IPS-15b (cell line): ENCODE measurements at regions not wholly inside any gene's neighbourhood (a gene's known extent, or its start where the extent isn't known, plus 50 kb on each side); places are given as distances from the start of the nearest gene placed in this dataset.

Source experiments
- H3K27me3 ChIP-seq: one replicate; pipeline ENCODE4 v1.6.1; 2013; ENCODE audit warnings: low read length; ENCODE audit not compliant: control insufficient read depth, insufficient read depth
- H3K36me3 ChIP-seq: one replicate; pipeline ENCODE4 v1.6.1; 2013; ENCODE audit warnings: low read length; ENCODE audit not compliant: control insufficient read depth, insufficient read depth
- H3K4me1 ChIP-seq: one replicate; pipeline ENCODE4 v1.6.1; 2013; ENCODE audit warnings: mild to moderate bottlenecking, low read length; ENCODE audit not compliant: control insufficient read depth, insufficient read depth
- H3K4me3 ChIP-seq: one replicate; pipeline ENCODE4 v1.5.1; 2013; ENCODE audit warnings: low read depth, low read length
- H3K9ac ChIP-seq: one replicate; pipeline ENCODE4 v1.6.1; 2013; ENCODE audit warnings: low read depth, mild to moderate bottlenecking, low read length
- H3K9me3 ChIP-seq: one replicate; pipeline ENCODE4 v1.6.1; 2013; ENCODE audit warnings: mild to moderate bottlenecking, low read length; ENCODE audit not compliant: control insufficient read depth, insufficient read depth

DNA sequence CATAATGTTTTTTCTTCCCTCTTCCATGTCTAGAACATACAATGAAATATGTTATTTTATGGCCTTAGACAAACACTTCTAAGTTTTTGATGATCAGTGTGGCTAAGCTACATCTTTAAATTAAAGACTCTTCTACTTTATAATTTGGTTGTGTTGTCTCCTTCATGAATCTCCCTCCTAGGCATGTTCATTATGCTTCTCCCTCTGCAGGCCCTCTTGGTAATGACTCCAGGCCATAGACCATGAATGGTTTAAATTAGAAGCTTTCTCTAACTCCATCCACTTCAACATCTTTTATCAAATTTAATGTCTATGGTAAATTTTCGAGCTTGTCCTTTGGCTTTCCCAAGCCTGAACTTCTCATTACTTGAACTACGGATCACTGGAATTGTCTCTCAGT is 342.7 kb upstream of the ADAMTS16 start:
- H3K9ac ChIP-seq = no peak overlapping the region
- no peaks in the 10 kb centered on the region for H3K9me3 ChIP-seq
- no peaks in the 10 kb centered on the region for H3K27me3 ChIP-seq
- H3K4me3 ChIP-seq = no peak overlapping the region
- no peaks in the 10 kb centered on the region for H3K4me1 ChIP-seq
- H3K36me3 ChIP-seq = no peaks in the 10 kb centered on the region

DNA sequence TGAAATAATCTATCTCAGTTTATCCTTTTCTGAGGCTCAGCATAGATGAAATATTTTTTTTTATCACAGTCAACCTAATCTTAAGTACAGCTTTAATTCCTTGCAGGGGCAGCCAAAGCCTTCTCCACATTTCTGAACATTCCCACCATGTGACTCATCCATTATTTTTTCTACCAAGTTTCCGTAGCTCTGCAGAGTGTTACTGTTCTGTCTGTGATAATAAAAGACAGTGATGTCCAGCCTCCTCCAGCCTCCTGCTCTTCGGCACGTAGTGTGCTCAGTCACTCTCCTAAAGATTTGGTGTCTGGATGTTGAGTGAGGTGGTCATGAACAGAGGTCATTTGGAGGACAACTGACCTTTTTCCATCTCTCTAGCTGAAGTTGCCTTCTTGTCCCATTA is 338.1 kb upstream of the ADAMTS16 start:
- H3K9me3 ChIP-seq = no peaks in the 10 kb centered on the region

DNA sequence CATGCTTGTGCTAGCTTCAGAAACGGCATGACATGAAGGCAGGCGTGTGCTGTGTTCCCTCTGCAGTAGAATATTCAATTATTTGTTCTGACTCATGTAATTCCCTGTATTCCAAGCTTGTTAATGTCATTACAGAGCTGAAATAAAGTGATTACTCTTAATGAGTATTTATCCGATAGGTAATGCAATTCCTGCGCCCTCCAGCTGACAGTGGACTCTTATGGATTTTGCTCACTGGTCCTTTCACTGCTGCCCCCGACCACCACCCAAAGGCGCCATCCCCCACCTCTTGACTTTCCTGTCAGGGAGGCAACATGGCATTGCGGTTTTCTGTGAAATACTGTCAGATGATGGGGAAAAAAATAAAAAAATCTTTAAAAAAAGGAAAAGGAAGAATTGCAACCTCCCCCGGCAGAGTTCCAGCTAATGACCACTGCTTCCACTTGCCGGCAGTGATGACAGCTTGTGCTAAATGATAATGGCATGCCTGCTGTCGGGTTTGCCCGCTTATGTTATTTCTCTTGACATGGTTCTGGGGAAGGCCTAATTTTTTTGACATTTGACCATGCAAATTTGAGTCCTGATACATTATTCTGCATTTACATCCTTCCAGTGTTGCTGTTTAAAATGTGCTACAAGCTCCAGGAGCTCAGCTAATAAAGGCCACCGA is 335.3 kb upstream of the ADAMTS16 start:
- Histone ChIP-seq H3K9me3 (no peaks in the 10 kb centered on the region), H3K36me3 (no peaks in the 10 kb centered on the region), H3K27me3 (no peaks in the 10 kb centered on the region), H3K4me1 (no peaks in the 10 kb centered on the region), H3K4me3 (no peak overlapping the region), H3K9ac (no peak overlapping the region)

More for the DNA sequence above, 338.1 kb upstream of the ADAMTS16 start:
- Histone ChIP-seq H3K4me1 (no peaks in the 10 kb centered on the region), H3K4me3 (no peak overlapping the region), H3K27me3 (no peaks in the 10 kb centered on the region), H3K9ac (no peak overlapping the region), H3K36me3 (no peaks in the 10 kb centered on the region)

DNA sequence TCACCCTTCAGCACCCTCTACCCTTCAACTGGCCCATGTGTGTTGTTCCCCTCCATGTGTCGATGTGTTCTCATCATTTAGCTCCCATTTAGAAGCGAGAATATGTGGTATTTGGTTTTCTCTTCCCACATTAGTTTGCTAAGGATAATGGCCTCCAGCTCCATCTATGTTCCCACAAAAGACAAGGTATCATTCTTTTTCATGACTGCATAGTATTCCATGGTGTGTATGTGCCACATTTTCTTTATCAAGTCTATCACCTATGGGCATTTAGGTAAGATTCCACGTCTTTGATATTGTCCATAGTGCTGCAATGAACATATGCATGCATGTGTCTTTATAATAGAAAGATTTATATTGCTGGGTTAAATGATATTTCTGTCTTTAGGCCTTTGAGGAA is 325.1 kb upstream of the ADAMTS16 start:
- Histone ChIP-seq H3K36me3 (no peaks in the 10 kb centered on the region), H3K4me3 (no peak overlapping the region), H3K4me1 (no peaks in the 10 kb centered on the region), H3K9ac (no peak overlapping the region), H3K27me3 (no peaks in the 10 kb centered on the region), H3K9me3 (no peaks in the 10 kb centered on the region)

DNA sequence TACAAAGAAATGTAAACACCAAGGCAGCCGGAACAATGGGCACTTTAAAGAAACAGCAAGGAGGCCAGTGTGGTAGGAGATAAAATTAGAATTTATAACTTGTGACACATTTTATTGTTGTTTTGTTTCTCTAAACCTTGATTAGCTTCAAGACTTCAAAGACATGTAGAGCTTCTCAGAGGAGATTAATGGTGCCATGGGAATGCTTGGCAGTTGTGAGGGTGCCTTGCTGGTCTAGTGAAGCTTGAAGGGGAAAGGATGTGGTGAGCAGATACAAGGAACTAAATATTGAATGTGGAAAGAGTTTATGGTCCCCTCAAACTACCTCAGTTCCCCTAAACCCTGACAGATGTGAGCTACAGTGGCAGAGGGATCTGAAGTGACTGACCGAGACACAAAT is 322.4 kb upstream of the ADAMTS16 start:
- no peaks in the 10 kb centered on the region for H3K4me1 ChIP-seq
- no peak overlapping the region for H3K9ac ChIP-seq
- H3K9me3 ChIP-seq = no peaks in the 10 kb centered on the region
- no peaks in the 10 kb centered on the region for H3K27me3 ChIP-seq
- no peak overlapping the region for H3K4me3 ChIP-seq
- no peaks in the 10 kb centered on the region for H3K36me3 ChIP-seq

DNA sequence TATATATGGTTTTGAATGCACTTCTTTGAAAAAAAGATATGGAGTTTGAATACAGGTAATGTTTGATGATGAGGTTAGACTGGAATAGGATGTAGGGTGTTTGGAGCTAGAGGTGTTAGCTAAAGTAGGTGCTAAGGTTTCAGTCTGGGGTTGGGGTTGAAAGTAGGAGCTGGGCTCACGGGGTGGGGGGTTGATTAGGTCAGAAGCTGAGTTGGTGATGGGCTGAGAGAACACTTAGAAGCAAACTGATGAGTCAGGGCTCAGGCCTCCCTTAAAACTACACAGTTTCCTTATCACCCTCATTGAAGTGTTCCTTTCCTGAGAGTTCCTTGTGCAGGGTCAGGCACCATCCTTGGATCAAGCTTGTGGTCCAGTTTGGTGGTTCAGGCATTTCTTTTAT is 308.8 kb upstream of the ADAMTS16 start:
- Histone ChIP-seq H3K36me3 (no peaks in the 10 kb centered on the region), H3K4me1 (no peaks in the 10 kb centered on the region), H3K27me3 (no peaks in the 10 kb centered on the region), H3K9me3 (no peaks in the 10 kb centered on the region), H3K9ac (no peak overlapping the region), H3K4me3 (no peak overlapping the region)

DNA sequence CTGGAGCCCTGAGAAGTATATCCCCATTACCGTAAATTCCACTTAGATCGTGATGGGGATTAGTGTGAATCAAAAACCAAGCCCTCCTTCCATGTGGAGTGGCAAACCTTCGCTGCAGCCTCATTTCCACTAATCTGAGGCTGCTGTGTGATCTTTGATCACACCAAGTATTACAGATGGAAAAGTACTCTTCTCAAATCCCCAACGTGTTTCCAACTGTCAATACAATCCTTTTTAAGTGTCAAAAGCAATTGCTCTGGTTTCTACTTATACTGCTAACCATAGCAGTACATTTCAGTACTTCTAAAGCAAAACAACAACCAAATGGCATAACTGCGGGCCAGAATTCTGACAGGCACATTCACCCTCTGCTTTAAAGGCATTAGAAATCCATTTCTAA is 307.7 kb upstream of the ADAMTS16 start:
- Histone ChIP-seq H3K9ac (no peak overlapping the region), H3K27me3 (no peaks in the 10 kb centered on the region), H3K4me3 (no peak overlapping the region), H3K9me3 (no peaks in the 10 kb centered on the region), H3K4me1 (no peaks in the 10 kb centered on the region), H3K36me3 (no peaks in the 10 kb centered on the region)

DNA sequence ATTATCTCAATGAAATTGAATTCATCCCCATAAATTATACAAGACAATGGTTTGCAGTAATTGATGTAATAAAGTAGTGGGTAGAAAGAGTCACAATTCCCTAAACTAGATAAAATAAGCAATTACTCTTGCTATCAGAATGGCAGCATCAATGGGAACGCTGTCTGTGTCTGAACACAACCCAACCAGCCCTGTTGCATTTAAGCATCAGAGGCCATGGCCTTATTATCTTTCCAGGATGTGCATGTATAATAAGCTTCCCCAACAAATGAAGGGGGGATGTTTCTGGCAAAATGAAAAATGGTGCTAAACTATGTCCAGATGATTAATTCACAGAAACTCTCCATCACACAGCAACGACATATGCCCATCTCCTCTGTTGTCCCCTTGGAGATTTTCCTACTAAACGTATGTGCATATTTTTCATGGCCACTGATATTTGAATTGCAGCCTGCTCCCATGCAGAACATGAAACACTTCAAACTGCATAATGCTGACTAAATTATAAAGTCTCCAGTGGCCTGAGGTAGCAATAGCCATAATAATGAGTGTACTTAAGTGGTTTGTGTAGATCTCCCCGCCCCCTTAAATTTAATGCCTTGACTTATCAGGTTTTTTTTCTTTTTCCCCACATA is 306.9 kb upstream of the ADAMTS16 start:
- Histone ChIP-seq H3K9me3 (no peaks in the 10 kb centered on the region), H3K9ac (no peak overlapping the region), H3K36me3 (no peaks in the 10 kb centered on the region), H3K27me3 (no peaks in the 10 kb centered on the region), H3K4me1 (no peaks in the 10 kb centered on the region), H3K4me3 (no peak overlapping the region)

DNA sequence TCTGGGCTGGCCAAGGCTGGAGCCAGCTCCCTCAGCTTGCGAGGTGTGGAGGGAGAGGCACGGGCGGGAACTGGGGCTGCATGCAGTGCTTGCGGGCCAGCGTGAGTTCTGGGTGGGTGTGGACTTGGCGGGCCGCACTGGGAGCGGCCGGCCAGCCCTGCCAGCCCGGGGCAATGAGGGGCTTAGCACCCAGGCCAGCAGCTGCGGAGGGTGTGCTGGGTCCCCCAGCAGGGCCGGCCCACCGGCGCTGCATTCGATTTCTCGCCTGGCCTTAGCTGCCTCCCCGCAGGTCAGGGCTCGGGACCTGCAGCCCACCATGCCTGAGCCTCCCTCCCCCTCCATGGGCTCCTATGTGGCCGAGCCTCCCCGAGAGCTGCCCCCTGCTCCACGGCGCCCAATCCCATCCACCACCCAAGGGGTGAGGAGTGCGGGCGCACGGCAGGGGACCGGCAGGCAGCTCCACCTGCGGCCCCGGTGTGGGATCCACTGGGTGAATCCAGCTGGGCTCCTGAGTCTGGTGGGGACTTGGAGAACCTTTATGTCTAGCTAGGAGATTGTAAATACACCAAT is 302.6 kb upstream of the ADAMTS16 start:
- no peaks in the 10 kb centered on the region for H3K27me3 ChIP-seq
- no peaks in the 10 kb centered on the region for H3K36me3 ChIP-seq
- no peak overlapping the region for H3K9ac ChIP-seq
- H3K4me3 ChIP-seq = no peak overlapping the region
- no peaks in the 10 kb centered on the region for H3K9me3 ChIP-seq
- H3K4me1 ChIP-seq = no peaks in the 10 kb centered on the region

DNA sequence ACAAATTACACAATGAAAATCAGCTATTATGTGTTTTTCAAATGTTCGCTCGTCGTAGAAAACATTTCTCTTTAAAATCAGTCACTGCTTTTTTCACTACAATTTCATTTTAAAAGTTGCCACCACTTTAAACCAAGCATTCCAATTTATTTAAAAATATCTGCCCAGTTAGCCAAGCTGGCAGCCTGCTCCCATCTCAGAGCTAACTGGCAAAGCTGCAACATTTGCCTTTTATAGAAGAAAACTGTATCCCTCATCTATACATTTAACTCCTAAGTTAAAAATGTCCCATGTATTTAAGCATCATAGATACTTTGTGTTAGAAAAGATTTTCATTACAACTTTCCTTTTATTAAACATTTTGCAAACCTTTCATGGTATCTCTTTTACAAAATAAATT is 294.9 kb upstream of the ADAMTS16 start:
- H3K4me1 ChIP-seq = no peaks in the 10 kb centered on the region
- no peaks in the 10 kb centered on the region for H3K27me3 ChIP-seq
- H3K4me3 ChIP-seq = no peak overlapping the region
- no peaks in the 10 kb centered on the region for H3K9me3 ChIP-seq
- H3K36me3 ChIP-seq = no peaks in the 10 kb centered on the region
- H3K9ac ChIP-seq = no peak overlapping the region

DNA sequence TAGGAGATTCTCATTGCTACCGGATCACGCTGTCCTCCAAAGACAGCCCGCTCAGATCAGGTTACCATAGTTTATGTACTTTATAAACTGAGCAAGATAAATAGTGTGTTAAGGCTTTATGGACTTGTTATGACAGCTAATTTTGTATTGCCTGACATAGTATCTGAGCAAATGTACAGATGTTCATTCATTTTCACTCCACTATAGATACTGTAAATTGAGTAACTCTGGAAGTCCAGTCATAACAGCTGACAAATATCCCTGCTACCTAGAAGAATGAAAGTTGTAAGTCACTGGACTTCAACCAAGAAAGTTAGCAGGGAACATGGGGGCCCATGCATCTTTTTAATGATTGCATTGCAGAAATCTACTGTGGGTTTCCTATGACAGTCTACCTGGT is 292.4 kb upstream of the ADAMTS16 start:
- Histone ChIP-seq H3K9me3 (no peaks in the 10 kb centered on the region), H3K9ac (no peak overlapping the region), H3K27me3 (no peaks in the 10 kb centered on the region), H3K4me1 (no peaks in the 10 kb centered on the region), H3K4me3 (no peak overlapping the region), H3K36me3 (no peaks in the 10 kb centered on the region)

DNA sequence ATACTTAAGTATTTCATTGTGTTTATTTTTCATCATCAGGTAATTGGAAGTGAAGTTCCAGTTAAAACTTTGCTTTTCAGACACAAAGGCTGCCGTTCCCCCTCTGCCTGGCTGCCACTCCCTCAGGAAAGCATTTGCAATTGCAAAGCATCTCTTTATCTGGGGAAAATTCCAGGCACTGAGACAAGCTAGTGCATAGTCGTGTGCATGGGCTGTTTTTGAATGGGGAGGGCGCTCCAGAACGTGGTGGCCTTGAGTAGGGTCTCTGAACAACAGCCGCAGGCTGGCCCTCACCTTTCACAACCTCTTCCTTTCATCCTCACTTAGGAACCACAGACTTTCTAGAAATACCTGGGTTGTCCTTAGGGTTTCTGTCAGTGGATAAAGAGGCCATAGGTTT is 285.1 kb upstream of the ADAMTS16 start:
- no peaks in the 10 kb centered on the region for H3K36me3 ChIP-seq
- no peak overlapping the region for H3K4me3 ChIP-seq
- no peak overlapping the region for H3K9ac ChIP-seq

More for the DNA sequence above, 285.1 kb upstream of the ADAMTS16 start:
- Histone ChIP-seq H3K4me1 (peaks cover 7% of the 10 kb centered on the region), H3K27me3 (no peaks in the 10 kb centered on the region), H3K9me3 (no peaks in the 10 kb centered on the region)
